Duodenal mucosa (tissue), 2 donors: ENCODE measurements at regions not wholly inside any gene's neighbourhood (a gene's known extent, or its start where the extent isn't known, plus 50 kb on each side); places are given as distances from the start of the nearest gene placed in this dataset.
A peak's percentile ranks its signal among the peaks of the same experiment; 100 is the strongest.
"Not testable (repeated sequence)": the region's sequence is repeated elsewhere in the genome, so short reads cannot be mapped to it uniquely, and the experiment has no call there.

Source experiments
- H3K27ac ChIP-seq: one replicate; pipeline ENCODE4 v1.7.0; 2013; ENCODE audit warnings: low read depth, low read length
- H3K27me3 ChIP-seq, 2 donors: one replicate each; pipeline ENCODE4 v1.7.0; 2013; ENCODE audit warnings: low read length in 2 of 2, control low read depth in 1 of 2; ENCODE audit not compliant: insufficient read depth in 2 of 2, control insufficient read depth in 1 of 2
- H3K36me3 ChIP-seq, 2 donors: one replicate each; pipeline ENCODE4 v1.7.0; 2013; ENCODE audit warnings: low read length in 2 of 2, control low read depth in 1 of 2; ENCODE audit not compliant: insufficient read depth in 2 of 2, control insufficient read depth in 1 of 2
- H3K4me1 ChIP-seq, 2 donors: one replicate each; pipeline ENCODE4 v1.7.0; 2013; ENCODE audit warnings: low read length in 2 of 2, control low read depth in 1 of 2; ENCODE audit not compliant: insufficient read depth in 2 of 2, control insufficient read depth in 1 of 2
- H3K4me3 ChIP-seq, 2 donors: one replicate each; pipeline ENCODE4 v1.7.0; 2013; ENCODE audit warnings: low read length in 2 of 2, low read depth in 1 of 2
- H3K9ac ChIP-seq, 2 donors: one replicate each; pipeline ENCODE4 v1.7.0; 2013; ENCODE audit warnings: low read length in 2 of 2, low read depth in 1 of 2
- H3K9me3 ChIP-seq, 2 donors: one replicate each; pipeline ENCODE4 v1.7.0; 2013; ENCODE audit warnings: low read length in 2 of 2, control low read depth in 1 of 2; ENCODE audit not compliant: control insufficient read depth in 1 of 2

GRCh38 chr16:87123356-87124001, 193.7 kb downstream of the C16orf95 start:
- Histone ChIP-seq H3K27ac (no peak overlapping the region), H3K4me3 (no peak overlapping the region), H3K4me1 (peaks cover 0 to 6% of the 10 kb centered on the region in 2 donors), H3K9ac (no peak overlapping the region), H3K9me3 (peaks cover 4 to 6% of the 10 kb centered on the region in 2 donors), H3K36me3 (no peaks in the 10 kb centered on the region), H3K27me3 (no peaks in the 10 kb centered on the region)

GRCh38 chr16:87124405-87124804, 192.8 kb downstream of the C16orf95 start:
- not testable (repeated sequence) for H3K4me1 ChIP-seq, H3K27ac ChIP-seq, H3K9ac ChIP-seq, H3K9me3 ChIP-seq, H3K36me3 ChIP-seq, H3K27me3 ChIP-seq, H3K4me3 ChIP-seq

DNA sequence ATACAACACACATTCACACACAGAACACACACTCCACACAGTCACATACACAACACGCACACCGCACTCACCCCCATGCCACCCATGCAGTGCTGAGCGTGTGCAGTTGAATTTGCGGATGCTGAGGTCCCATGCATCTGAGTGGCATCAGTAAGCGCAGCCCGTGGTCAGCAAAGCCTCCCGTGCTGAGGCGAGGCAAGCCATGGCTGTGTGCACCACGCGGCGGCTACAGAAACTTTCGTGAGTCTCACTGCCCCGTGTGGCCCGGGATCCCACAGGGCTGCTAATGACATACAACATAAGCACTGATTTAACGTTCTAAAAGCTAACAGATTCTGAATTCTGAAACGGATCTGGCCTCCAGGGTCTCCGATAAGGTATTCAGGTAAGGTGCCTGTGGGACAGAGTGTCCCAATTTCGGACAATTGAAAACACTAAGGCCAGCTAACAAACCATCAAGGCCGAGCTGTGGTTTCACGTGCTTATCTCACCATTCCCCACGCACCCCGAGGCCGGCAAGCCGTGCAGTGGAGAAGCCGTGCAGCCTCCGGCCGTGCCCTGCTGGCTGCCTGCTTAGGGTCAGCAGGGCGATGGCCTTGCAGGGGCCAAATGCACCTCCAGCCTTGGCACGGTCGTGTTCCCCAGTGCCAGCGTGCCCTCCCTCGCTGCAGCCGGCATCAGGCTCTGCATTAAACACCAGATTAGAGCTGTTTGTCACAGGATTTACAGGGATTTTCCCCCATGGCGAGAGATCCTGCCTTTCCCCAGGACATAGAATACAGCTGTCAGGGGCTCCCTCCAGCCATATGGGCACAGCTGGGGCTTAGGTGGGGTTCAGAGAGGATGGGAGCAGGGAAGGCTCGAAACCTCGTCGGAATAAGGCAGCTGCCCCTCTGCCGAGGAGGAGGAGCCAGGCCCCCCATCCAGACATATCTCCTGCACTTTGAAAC, 191.7 kb downstream of the C16orf95 start:
- H3K9ac ChIP-seq = no peak overlapping the region
- H3K4me3 ChIP-seq = no peak overlapping the region
- H3K36me3 ChIP-seq = no peaks in the 10 kb centered on the region
- H3K4me1 ChIP-seq = peaks cover 0 to 6% of the 10 kb centered on the region in 2 donors
- H3K27me3 ChIP-seq = no peaks in the 10 kb centered on the region
- no peak overlapping the region for H3K27ac ChIP-seq
- H3K9me3 ChIP-seq = peaks cover 4 to 6% of the 10 kb centered on the region in 2 donors

DNA sequence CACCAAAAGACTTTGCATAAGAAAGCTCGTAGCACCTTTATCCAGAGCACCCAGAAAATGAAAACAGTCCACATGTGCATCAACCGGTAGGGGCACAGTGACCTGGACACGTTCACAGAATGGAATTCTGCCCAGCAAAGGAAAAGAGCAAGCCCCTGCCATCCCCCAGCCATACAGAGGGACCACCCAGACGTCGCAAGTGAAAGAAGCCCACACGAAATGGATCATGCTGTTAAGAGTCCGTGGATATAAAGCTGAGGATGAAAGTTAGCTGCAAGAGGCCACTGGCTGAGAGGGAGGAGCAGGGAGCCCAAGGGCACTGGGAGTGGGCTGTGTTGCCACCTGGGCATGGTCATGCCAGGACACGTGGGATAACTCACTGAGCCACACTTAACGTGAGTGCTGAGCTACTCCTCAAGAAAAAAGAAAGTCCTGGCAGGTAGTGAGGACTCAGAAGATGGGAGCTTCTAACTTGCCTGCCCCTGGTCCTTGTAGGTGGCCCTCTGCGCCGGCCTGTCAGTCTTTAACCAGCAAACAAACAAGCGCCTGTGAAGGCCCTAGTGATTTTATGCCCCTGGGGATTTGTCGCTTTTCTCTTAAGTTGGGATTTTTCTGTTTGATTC, 190.7 kb downstream of the C16orf95 start:
- Histone ChIP-seq H3K4me3 (no peak overlapping the region), H3K27me3 (no peaks in the 10 kb centered on the region), H3K36me3 (no peaks in the 10 kb centered on the region), H3K27ac (no peak overlapping the region), H3K9me3 (peaks cover 4 to 6% of the 10 kb centered on the region in 2 donors), H3K4me1 (peaks cover 0 to 6% of the 10 kb centered on the region in 2 donors), H3K9ac (no peak overlapping the region)

DNA sequence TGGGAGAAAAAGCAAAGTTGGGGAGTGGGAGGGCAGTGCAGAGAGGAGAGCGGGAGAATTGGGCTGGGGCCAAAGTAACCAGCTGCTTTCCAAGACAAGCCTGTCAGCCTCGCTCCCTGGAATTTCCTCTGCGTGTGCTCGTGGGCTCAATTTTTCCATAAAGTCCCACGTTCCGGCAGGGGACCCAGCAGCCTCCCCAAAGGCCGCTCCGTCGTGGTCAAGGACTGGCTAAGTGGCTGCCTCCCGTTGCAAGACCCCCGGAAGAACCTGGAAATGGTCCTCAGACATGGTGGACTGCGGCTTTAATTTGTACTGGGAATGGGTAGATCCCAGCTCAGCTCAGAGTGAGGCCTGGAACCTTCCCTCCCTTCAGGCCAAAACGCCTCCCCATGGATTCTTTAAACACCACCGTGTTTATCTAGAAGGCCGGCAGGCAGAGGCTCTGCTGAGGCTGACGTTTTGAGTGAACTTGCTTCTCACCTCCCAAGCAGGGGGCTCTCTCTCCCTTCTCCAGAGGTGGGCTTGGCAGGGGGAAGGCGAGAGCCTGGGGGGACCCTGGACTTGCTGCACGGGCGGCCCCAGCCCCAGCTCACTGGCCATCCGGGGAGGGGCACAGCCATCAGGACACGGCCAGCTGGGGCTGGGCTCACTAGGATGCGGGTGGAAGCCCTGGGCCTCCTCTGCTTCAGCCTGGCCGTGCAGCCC, 190.0 kb downstream of the C16orf95 start:
- no peaks in the 10 kb centered on the region for H3K36me3 ChIP-seq
- peak overlapping the region; percentile 38 for H3K27ac ChIP-seq
- H3K4me3 ChIP-seq = no peak overlapping the region
- peaks cover 4 to 6% of the 10 kb centered on the region in 2 donors for H3K9me3 ChIP-seq
- H3K9ac ChIP-seq = no peak overlapping the region
- H3K4me1 ChIP-seq = peaks cover 0 to 6% of the 10 kb centered on the region in 2 donors
- H3K27me3 ChIP-seq = no peaks in the 10 kb centered on the region

DNA sequence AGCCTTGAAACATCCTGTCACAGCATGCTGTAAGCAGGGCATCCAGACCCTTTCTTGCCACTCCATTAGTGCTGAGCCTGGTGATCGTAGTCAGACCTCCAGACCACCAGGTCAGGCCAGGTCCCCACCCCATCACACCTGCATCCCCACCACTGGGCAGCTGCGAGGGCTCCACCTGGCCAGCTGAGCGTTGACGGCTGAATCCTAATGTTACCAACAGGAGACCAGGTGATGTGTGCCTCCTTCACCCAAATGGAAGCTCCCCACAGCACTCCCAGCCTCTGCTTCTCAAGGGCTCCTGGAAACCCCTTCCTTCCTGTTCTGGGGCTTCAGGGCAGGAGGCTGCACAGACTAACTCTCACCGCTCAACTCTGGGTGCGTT, 189.4 kb downstream of the C16orf95 start:
- H3K4me1 ChIP-seq = peaks cover 0 to 6% of the 10 kb centered on the region in 2 donors
- no peaks in the 10 kb centered on the region for H3K36me3 ChIP-seq
- no peaks in the 10 kb centered on the region for H3K27me3 ChIP-seq
- H3K9ac ChIP-seq = no peak overlapping the region
- peaks cover 4 to 6% of the 10 kb centered on the region in 2 donors for H3K9me3 ChIP-seq
- no peak overlapping the region for H3K4me3 ChIP-seq
- H3K27ac ChIP-seq = peak overlapping the region; percentile 38

GRCh38 chr16:87129771-87130170, 187.4 kb downstream of the C16orf95 start:
- Histone ChIP-seq H3K9ac (no peak overlapping the region), H3K36me3 (no peaks in the 10 kb centered on the region), H3K9me3 (no peaks in the 10 kb centered on the region), H3K27ac (no peak overlapping the region), H3K4me1 (peaks cover 0 to 6% of the 10 kb centered on the region in 2 donors), H3K27me3 (no peaks in the 10 kb centered on the region), H3K4me3 (no peak overlapping the region)

- Histone ChIP-seq H3K4me1 (peaks cover 0 to 4% of the 10 kb centered on the region in 2 donors), H3K36me3 (no peaks in the 10 kb centered on the region), H3K27ac (no peak overlapping the region), H3K27me3 (no peaks in the 10 kb centered on the region), H3K9me3 (no peaks in the 10 kb centered on the region), H3K4me3 (no peak overlapping the region), H3K9ac (no peak overlapping the region)
Measured at GRCh38 chr16:87131061-87131995, 185.9 kb downstream of the C16orf95 start.

GRCh38 chr16:87131996-87132345, 185.2 kb downstream of the C16orf95 start:
- H3K27ac ChIP-seq = no peak overlapping the region
- no peaks in the 10 kb centered on the region for H3K9me3 ChIP-seq
- H3K4me1 ChIP-seq = no peaks in the 10 kb centered on the region
- H3K27me3 ChIP-seq = no peaks in the 10 kb centered on the region
- no peak overlapping the region for H3K9ac ChIP-seq
- H3K4me3 ChIP-seq = no peak overlapping the region
- no peaks in the 10 kb centered on the region for H3K36me3 ChIP-seq
